VCaP (cell line): ENCODE measurements at regions not wholly inside any gene's neighbourhood (a gene's known extent, or its start where the extent isn't known, plus 50 kb on each side); places are given as distances from the start of the nearest gene placed in this dataset.

ENCODE experiments used
- H3K27ac ChIP-seq: fragments of 450-650 bp; 2 replicates; pipeline ENCODE4 v1.5.1; 2017
- TF ChIP-seq, protein P1 (sequence below): fragments of 450-650 bp; conservative IDR thresholded peaks from 2 replicates; pipeline ENCODE4 v1.5.1; 2017; ENCODE audit warnings: mild to moderate bottlenecking, moderate library complexity

DNA sequence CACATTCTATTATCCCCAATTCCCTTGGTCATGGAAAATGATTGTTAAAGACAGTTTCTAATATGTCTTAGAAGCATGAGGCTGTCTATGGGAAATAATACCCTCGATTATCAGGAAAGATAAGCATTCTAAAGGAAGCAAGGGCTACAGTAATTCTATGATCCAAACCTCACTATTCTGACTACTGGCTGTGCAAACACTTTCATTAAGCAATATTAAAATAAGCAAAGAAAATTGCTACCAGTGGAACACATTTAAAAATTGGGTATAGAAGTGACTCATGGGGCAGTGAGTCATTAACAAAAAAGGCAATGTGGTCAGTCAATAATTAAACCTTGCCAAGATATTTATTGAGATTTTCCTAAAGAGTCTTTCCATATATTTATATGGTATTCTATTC, 1415.2 kb upstream of the TENM4 start:
- H3K27ac ChIP-seq = no peak overlapping the region
- TF ChIP-seq, protein P1, sequence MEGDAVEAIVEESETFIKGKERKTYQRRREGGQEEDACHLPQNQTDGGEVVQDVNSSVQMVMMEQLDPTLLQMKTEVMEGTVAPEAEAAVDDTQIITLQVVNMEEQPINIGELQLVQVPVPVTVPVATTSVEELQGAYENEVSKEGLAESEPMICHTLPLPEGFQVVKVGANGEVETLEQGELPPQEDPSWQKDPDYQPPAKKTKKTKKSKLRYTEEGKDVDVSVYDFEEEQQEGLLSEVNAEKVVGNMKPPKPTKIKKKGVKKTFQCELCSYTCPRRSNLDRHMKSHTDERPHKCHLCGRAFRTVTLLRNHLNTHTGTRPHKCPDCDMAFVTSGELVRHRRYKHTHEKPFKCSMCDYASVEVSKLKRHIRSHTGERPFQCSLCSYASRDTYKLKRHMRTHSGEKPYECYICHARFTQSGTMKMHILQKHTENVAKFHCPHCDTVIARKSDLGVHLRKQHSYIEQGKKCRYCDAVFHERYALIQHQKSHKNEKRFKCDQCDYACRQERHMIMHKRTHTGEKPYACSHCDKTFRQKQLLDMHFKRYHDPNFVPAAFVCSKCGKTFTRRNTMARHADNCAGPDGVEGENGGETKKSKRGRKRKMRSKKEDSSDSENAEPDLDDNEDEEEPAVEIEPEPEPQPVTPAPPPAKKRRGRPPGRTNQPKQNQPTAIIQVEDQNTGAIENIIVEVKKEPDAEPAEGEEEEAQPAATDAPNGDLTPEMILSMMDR = no peak

DNA sequence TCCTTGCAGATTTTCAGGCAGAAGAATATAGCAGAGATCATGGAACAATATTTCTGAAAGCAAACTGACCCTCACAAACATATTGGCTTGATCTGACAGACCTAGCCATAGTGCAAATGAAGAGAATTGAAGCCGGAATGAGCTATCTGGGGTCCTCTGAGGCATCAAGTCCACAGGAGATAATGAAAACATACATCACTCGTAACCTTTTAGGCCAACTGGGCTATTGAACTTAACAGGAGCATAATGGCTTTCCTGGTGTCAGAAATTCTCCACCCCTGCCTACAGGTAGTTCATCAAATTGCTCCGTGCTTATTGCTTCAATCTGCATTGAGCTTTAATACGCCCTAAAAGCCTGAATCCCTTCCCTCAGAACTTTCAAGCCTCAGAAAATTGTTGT, 1414.6 kb upstream of the TENM4 start:
- TF ChIP-seq, protein P1 = no peak
- no peak overlapping the region for H3K27ac ChIP-seq

DNA sequence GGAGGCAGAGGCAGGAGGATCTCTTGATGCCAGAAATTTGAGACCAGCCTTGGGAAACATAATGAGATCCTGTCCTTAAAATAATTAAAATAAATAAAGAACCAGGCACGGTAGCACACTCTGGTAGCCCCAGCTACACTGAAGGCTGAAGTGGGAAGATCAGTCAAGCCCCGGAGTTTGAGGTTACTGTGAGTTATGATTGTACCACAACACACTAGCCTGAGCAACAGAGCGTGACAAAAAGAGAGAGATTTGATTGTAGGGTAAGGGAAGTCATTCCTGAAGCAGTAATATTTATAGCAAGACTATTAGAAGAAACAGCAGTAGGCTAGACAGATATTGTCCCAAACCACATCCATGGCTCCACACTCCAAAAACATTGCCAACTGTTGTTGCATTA, 1408.4 kb upstream of the TENM4 start:
- TF ChIP-seq, protein P1 = no peak
- H3K27ac ChIP-seq = no peak overlapping the region

DNA sequence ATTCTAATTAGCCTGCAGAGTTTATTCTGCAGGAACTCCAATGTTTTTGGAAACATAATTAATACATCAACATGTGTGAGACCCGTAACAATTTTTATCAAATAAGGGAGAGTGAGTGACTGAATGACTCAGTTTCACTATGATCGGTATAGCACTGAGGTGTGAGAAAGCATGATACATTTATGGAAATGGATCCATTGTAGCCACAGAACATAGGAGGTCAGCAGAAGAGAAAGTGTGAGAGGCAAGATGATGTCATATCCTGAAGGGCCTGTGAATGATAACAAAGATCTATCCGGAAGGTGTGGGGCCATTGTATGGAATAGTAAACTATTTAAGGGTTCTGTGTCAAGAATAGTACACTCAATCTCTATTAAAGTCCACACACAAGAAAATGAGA, 1406.1 kb upstream of the TENM4 start:
- TF ChIP-seq, protein P1 = no peak
- no peak overlapping the region for H3K27ac ChIP-seq

DNA sequence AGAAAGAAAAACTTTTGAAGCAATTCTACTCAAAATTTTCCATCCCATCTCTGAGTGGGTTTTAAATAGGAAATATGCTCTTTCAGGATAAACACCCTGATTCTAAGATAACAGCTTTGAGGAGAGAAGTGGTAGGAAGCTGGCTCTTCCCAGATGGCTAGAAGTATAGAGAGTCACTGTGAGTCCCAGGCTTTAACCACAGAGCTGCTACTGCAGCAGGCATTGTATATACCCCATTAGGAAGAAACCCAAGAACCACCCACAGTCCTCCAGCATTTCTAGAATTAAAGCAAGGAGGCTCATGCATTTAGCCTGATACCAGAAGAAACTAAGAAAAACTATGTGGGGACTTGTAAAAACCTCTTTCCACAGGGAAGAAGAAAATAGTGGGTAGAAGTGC, 1405.6 kb upstream of the TENM4 start:
- no peak overlapping the region for H3K27ac ChIP-seq
- TF ChIP-seq, protein P1 = no peak

DNA sequence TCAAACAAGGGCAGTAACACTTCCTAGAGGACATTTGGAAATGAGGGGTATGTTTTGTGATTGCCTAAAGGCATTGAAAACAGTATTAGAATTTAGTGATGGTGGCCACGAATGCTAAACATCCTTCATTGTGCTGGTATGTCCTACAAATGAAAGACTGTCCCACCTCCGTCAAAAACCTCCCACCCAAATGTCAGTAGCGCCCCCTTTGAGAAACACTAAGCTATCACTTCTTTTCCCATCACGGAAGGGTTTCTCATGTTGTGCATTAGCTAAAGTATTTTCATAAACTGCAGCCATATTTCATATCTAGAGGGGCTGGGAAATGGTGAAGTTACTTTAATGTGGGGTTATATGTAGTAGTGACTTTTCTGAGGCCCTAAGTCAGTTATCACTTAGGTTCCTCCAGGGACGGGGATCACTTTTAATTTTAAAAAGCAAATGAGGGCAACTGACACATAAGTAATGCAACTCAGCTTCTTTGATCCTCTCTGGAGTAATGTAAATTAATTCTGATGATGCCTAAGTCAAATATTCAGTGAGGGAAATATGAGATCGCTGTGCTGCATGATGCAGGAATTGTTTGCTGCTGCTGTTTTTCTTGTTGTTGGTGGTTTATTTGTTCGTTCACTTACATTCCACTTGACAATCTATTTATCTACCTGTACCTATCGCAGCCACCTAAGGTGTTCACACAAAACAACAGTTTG, 1403.4 kb upstream of the TENM4 start:
- no peak overlapping the region for H3K27ac ChIP-seq
- TF ChIP-seq, protein P1 = no peak

DNA sequence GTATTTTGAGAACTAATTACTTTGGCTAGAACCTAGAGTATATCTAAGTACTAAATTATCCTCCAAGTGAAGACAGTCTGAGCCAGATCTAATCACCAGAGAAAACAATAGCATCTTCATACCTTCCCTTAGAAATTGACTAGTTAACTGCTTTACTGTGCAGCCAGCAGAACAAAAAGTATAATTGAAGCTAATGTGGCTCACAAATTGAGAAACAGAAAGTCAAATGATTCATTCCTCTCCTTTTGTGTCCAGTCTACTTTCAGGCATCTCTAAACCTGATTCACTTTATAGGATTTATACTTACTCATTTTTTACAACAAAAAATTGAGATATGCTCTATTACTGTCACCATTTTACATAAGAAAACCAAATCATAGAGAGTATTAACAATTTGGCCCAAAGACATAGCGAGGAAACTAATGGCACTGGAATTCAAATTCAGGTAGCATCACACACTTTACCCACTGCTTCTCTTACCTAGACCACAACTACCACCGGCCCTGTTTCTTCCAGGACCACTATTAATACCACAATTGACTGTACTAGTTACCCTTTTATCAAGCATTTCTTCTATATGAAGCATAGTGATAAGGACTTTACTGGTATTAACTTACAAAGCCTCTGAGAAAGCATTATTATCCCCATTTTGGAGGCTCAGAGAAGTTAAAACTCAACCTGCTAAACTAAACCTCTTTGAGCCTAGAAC, 1402.6 kb upstream of the TENM4 start:
- TF ChIP-seq, protein P1 = no peak
- no peak overlapping the region for H3K27ac ChIP-seq
